ENCODE measurements at regions not wholly inside any gene's neighbourhood (a gene's known extent, or its start where the extent isn't known, plus 50 kb on each side); places are given as distances from the start of the nearest gene placed in this dataset.

DNA sequence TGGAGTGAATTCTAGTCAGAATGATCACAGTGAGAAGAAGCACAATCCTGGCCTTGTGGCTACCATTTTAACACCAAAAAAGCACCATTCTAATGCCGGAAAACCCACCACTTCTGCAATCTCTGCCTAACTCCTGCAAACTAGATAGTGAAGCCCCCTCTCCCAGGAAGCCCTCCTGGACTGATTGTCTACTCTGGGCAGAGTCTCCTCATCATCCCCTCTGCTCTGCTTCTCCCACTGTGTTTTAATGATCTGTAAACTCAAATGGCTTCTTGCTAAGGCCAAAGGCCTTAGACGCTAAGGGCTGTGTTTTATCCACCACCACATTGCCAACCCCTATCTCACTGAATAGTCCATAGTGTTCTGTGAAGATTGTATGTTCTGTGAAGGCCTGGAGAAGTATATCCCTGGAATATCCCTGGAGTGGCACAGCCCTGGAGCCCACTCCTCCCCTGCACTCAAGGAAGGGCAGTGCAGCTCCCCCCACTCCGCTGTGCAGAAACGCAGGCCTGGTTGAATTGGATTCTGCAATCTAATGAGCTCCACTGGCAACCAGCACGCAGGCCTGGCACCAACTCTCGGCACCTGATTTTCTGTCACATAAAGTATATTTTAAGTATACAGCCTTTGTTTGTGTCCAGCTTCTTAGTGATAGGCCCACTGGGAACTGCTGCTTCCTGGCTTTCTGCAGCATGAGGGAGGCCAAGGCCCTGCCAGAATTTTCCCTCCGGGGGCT lies 126.3 kb downstream of the ATPSCKMT start:
- H3K27me3 ChIP-seq (replicated peaks in 1 of 4; ENCODE audit: control insufficient read depth in 3 of 4, extremely low read depth in 1 of 4, insufficient read depth in 3 of 4, low read length in 3 of 4), result no peaks in the 10 kb centered on the region
- no peak overlapping the region for H2BK5ac ChIP-seq (ENCODE audit: low read depth, low read length)
- H3K4me3 ChIP-seq (ENCODE audit: extremely low read depth in 1 of 4, insufficient read depth in 2 of 4, low read depth in 3 of 4, low read length in 4 of 4), result no peak overlapping the region
- no peak for FAIRE-seq
- no peak overlapping the region for H2AFZ ChIP-seq (ENCODE audit: low read length)
- ChIA-PET CTCF (ENCODE audit: partially characterized antibody) (interaction anchor here (0.7 to 0.8 kb wide), 2 partner anchors 8 to 12 kb away, joined by 3 read pairs; no protein-coding TSS in a partner anchor), POLR2A (ENCODE audit: partially characterized antibody) (no interaction called here)
- H3K36me3 ChIP-seq (ENCODE audit: control insufficient read depth in 2 of 4, insufficient read depth in 4 of 4, low read length in 3 of 4), result no peaks in the 10 kb centered on the region
- no peaks in the 10 kb centered on the region for H3K23me2 ChIP-seq (ENCODE audit: low read depth, low read length)
- H2BK12ac ChIP-seq (ENCODE audit: low read depth, low read length), result no peak overlapping the region
- no peak overlapping the region for H4K5ac ChIP-seq (ENCODE audit: insufficient read length, low read depth, low read length)
- no peak overlapping the region for H3K9ac ChIP-seq (replicated peaks in 1 of 4; ENCODE audit: extremely low read depth in 1 of 4, low read depth in 3 of 4, low read length in 3 of 4)
- peak in 1 of 2 experiments; percentile 22 for DNase-seq (ENCODE audit: low read depth in 1 of 2, low spot score in 2 of 2)
- no peak overlapping the region for H3K4me2 ChIP-seq (ENCODE audit: insufficient read depth in 1 of 2, low read depth in 2 of 2, low read length in 2 of 2)
- 93% methylated on average over 7 of the region's 7 CpGs; no CpG with 5 or more reads in 1 of the 2 experiments for WGBS, 2 experiments (ENCODE audit: extremely low coverage in 1 of 2, insufficient coverage in 1 of 2, insufficient read length in 1 of 2, insufficient replicate concordance in 2 of 2, low coverage in 1 of 2, low lambda C conversion rate in 2 of 2, missing lambda C conversion rate in 1 of 2)
- no peak overlapping the region for H3K18ac ChIP-seq (ENCODE audit: extremely low read depth, low read length)
- H2BK20ac ChIP-seq (ENCODE audit: low read length), result 0 out of 2 replicates have a peak overlapping the region, but pooled peaks have one; percentile 61
- H3K79me1 ChIP-seq (ENCODE audit: low read depth, low read length), result no peaks in the 10 kb centered on the region
- no peak overlapping the region for H2AK5ac ChIP-seq (ENCODE audit: low read depth, low read length)
- no peak overlapping the region for H3K27ac ChIP-seq (ENCODE audit: low read depth, low read length)
- no peak overlapping the region for H3K56ac ChIP-seq (replicated peaks; ENCODE audit: insufficient read length, low read depth, low read length)
- H3K4ac ChIP-seq (replicated peaks; ENCODE audit: insufficient read length, low read depth, low read length), result no peak overlapping the region
- H2BK15ac ChIP-seq (ENCODE audit: low read length), result 0 out of 2 replicates have a peak overlapping the region, but pooled peaks have one; percentile 8
- no peaks in the 10 kb centered on the region for H3K79me2 ChIP-seq (ENCODE audit: control insufficient read depth in 1 of 2, insufficient read depth in 2 of 2, low read length in 2 of 2)
- H3K4me1 ChIP-seq (replicated peaks in 1 of 4; ENCODE audit: control insufficient read depth in 3 of 4, insufficient read depth in 4 of 4, low read length in 3 of 4), result no peaks in the 10 kb centered on the region
- H3K14ac ChIP-seq (ENCODE audit: insufficient read length), result no peak overlapping the region
- H3K23ac ChIP-seq (ENCODE audit: insufficient read length), result no peak overlapping the region
- no peak overlapping the region for H2BK120ac ChIP-seq (replicated peaks; ENCODE audit: low read depth, low read length)
- no peak overlapping the region for H4K91ac ChIP-seq (replicated peaks; ENCODE audit: insufficient read length, low read length)
- H4K8ac ChIP-seq (ENCODE audit: extremely low read depth, insufficient read depth, low read length), result no peak overlapping the region
- H4K20me1 ChIP-seq (replicated peaks in 1 of 2; ENCODE audit: control insufficient read depth in 1 of 2, insufficient read depth in 2 of 2, low read length in 2 of 2), result no peaks in the 10 kb centered on the region
- H3K9me3 ChIP-seq (ENCODE audit: insufficient read depth in 2 of 2, low read depth in 1 of 2, low read length in 1 of 2), result no peaks in the 10 kb centered on the region
- no peak for TF ChIP-seq NRF1 (IDR thresholded peaks at IDR 0.05; ENCODE audit: low read depth, low read length)
- TF ChIP-seq SP2 (IDR thresholded peaks at IDR 0.05; ENCODE audit: low read length), result no peak
- TF ChIP-seq RFX5 (IDR thresholded peaks at IDR 0.05; ENCODE audit: borderline replicate concordance, low read depth, low read length), result no peak
- TF ChIP-seq KDM5A (IDR thresholded peaks at IDR 0.05; ENCODE audit: low read length), result no peak
- TF ChIP-seq, protein P1, sequence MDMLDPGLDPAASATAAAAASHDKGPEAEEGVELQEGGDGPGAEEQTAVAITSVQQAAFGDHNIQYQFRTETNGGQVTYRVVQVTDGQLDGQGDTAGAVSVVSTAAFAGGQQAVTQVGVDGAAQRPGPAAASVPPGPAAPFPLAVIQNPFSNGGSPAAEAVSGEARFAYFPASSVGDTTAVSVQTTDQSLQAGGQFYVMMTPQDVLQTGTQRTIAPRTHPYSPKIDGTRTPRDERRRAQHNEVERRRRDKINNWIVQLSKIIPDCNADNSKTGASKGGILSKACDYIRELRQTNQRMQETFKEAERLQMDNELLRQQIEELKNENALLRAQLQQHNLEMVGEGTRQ (IDR thresholded peaks at IDR 0.05; ENCODE audit: low read length), result no peak
- TF ChIP-seq SIRT6 (IDR thresholded peaks at IDR 0.05; ENCODE audit: low read length), result no peak
- TF ChIP-seq, protein P2, sequence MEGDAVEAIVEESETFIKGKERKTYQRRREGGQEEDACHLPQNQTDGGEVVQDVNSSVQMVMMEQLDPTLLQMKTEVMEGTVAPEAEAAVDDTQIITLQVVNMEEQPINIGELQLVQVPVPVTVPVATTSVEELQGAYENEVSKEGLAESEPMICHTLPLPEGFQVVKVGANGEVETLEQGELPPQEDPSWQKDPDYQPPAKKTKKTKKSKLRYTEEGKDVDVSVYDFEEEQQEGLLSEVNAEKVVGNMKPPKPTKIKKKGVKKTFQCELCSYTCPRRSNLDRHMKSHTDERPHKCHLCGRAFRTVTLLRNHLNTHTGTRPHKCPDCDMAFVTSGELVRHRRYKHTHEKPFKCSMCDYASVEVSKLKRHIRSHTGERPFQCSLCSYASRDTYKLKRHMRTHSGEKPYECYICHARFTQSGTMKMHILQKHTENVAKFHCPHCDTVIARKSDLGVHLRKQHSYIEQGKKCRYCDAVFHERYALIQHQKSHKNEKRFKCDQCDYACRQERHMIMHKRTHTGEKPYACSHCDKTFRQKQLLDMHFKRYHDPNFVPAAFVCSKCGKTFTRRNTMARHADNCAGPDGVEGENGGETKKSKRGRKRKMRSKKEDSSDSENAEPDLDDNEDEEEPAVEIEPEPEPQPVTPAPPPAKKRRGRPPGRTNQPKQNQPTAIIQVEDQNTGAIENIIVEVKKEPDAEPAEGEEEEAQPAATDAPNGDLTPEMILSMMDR (IDR thresholded peaks at IDR 0.05; ENCODE audit: control extremely low read depth in 1 of 3, insufficient read depth in 1 of 3, low read depth in 1 of 3, low read length in 3 of 3), result no peak
- no peak for TF ChIP-seq RBBP5 (IDR thresholded peaks at IDR 0.05; ENCODE audit: borderline replicate concordance, low read depth, low read length)
